HEK293 (cell line): ENCODE measurements at regions not wholly inside any gene's neighbourhood (a gene's known extent, or its start where the extent isn't known, plus 50 kb on each side); places are given as distances from the start of the nearest gene placed in this dataset.

Source experiments
- CTCF ChIP-seq: fragments of 450-650 bp; formaldehyde crosslinking; IDR thresholded peaks from 2 replicates; pipeline ENCODE4 v1.5.1; 2016; ENCODE audit warnings: missing biosample characterization, missing genetic modification characterization
- ZBTB7A ChIP-seq: fragments of 450-650 bp; formaldehyde crosslinking; IDR thresholded peaks from 2 replicates; pipeline ENCODE4 v1.5.1; 2016; ENCODE audit warnings: low read depth, missing biosample characterization, missing genetic modification characterization
- ZNF24 ChIP-seq: fragments of 450-650 bp; formaldehyde crosslinking; IDR thresholded peaks from 2 replicates; pipeline ENCODE4 v1.5.1; 2016; ENCODE audit warnings: missing biosample characterization, missing genetic modification characterization
- ZNF660 ChIP-seq: fragments of 450-650 bp; IDR thresholded peaks from 2 replicates; pipeline ENCODE4 v1.5.1; 2018; ENCODE audit warnings: missing biosample characterization, mild to moderate bottlenecking, missing genetic modification characterization
- TF ChIP-seq, protein P1 (sequence below): fragments of 450-650 bp; formaldehyde crosslinking; IDR thresholded peaks from 2 replicates; pipeline ENCODE4 v1.5.1; 2016; ENCODE audit warnings: missing biosample characterization, missing genetic modification characterization

DNA sequence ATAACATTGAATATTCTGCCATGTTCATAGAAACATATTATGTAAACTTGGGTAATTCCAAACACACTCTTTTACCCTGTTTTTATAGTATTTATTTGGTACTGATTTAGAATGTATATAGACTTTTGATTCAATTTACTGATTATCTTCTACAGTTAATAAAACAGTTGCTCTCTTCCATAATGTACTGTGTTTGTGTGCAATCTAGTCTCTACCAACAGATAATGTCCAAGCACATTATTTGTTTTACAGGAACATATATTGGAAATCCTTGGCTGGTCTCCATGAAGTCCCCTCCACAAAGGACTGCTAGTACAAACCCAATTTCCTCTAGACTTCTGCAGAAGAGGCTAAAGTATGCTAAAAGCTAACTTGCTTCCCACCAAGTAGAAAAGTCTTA is 386.6 kb downstream of the RND3 start:
- TF ChIP-seq ZNF24 (tag by site-specific recombination): no peak
- TF ChIP-seq CTCF: no peak
- TF ChIP-seq, protein P1, sequence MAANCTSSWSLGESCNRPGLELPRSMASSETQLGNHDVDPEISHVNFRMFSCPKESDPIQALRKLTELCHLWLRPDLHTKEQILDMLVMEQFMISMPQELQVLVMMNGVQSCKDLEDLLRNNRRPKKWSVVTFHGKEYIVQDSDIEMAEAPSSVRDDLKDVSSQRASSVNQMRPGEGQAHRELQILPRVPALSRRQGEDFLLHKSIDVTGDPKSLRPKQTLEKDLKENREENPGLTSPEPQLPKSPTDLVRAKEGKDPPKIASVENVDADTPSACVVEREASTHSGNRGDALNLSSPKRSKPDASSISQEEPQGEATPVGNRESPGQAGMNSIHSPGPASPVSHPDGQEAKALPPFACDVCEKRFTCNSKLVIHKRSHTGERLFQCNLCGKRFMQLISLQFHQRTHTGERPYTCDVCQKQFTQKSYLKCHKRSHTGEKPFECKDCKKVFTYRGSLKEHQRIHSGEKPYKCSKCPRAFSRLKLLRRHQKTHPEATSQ (tag by site-specific recombination): no peak
- TF ChIP-seq ZNF660 (tag by site-specific recombination): no peak
- no peak for TF ChIP-seq ZBTB7A
